ENCODE measurements at regions not wholly inside any gene's neighbourhood (a gene's known extent, or its start where the extent isn't known, plus 50 kb on each side); places are given as distances from the start of the nearest gene placed in this dataset.
"Not testable (repeated sequence)": the region's sequence is repeated elsewhere in the genome, so short reads cannot be mapped to it uniquely, and the experiment has no call there.

- DNase-seq (ENCODE audit: low spot score), result no peak
These were observed 452.0 kb upstream of the CCDC179 start for GRCh38 chr11:23311986-23312940.

GRCh38 chr11:23313001-23313400 is 452.7 kb upstream of the CCDC179 start:
- DNase-seq (ENCODE audit: low spot score), result no peak
- intact Hi-C loops (cut with DNase I), result no loop called here

More at GRCh38 chr11:23311986-23312940, 452.0 kb upstream of the CCDC179 start:
- intact Hi-C loops (cut with DNase I), result no loop called here

GRCh38 chr11:23314162-23314561 is 453.9 kb upstream of the CCDC179 start:
- intact Hi-C loops (cut with DNase I), result no loop called here
- DNase-seq (ENCODE audit: low spot score), result no peak

- intact Hi-C loops (cut with DNase I), result no loop called here
- no peak for DNase-seq (ENCODE audit: low spot score)
These were observed 455.0 kb upstream of the CCDC179 start for GRCh38 chr11:23315286-23315685.

GRCh38 chr11:23317816-23318215 is 457.5 kb upstream of the CCDC179 start:
- no peak for DNase-seq (ENCODE audit: low spot score)
- intact Hi-C loops (cut with DNase I), result no loop called here

GRCh38 chr11:23318670-23319069 is 458.4 kb upstream of the CCDC179 start:
- intact Hi-C loops (cut with DNase I), result no loop called here
- no peak for DNase-seq (ENCODE audit: low spot score)

- no peak for DNase-seq (ENCODE audit: low spot score)
- intact Hi-C loops (cut with DNase I), result no loop called here
These were observed 459.9 kb upstream of the CCDC179 start for GRCh38 chr11:23320131-23320530.

- intact Hi-C loops (cut with DNase I); DNase-seq (ENCODE audit: low spot score): not testable (repeated sequence)
These were observed 475.3 kb upstream of the CCDC179 start for GRCh38 chr11:23335586-23335985.

- no peak for DNase-seq (ENCODE audit: low spot score)
- intact Hi-C loops (cut with DNase I), result no loop called here
These were observed 476.7 kb upstream of the CCDC179 start for GRCh38 chr11:23336961-23337360.

GRCh38 chr11:23353611-23354010 is 493.3 kb upstream of the CCDC179 start:
- intact Hi-C loops (cut with DNase I), result no loop called here
- DNase-seq (ENCODE audit: low spot score), result no peak

GRCh38 chr11:23359297-23359696 is 499.0 kb upstream of the CCDC179 start:
- intact Hi-C loops (cut with DNase I), result no loop called here
- no peak for DNase-seq (ENCODE audit: low spot score)

- intact Hi-C loops (cut with DNase I), result no loop called here
- no peak for DNase-seq (ENCODE audit: low spot score)
These were observed 503.8 kb upstream of the CCDC179 start for GRCh38 chr11:23364076-23364475.

- intact Hi-C loops (cut with DNase I), result no loop called here
- DNase-seq (ENCODE audit: low spot score), result no peak
These were observed 510.5 kb upstream of the CCDC179 start for GRCh38 chr11:23370580-23371275.

GRCh38 chr11:23377909-23378308 is 517.6 kb upstream of the CCDC179 start:
- DNase-seq (ENCODE audit: low spot score), result no peak
- intact Hi-C loops (cut with DNase I), result no loop called here

GRCh38 chr11:23391031-23391430 is 530.8 kb upstream of the CCDC179 start:
- no peak for DNase-seq (ENCODE audit: low spot score)
- intact Hi-C loops (cut with DNase I), result no loop called here

- no peak for DNase-seq (ENCODE audit: low spot score)
- intact Hi-C loops (cut with DNase I), result no loop called here
These were observed 537.8 kb upstream of the CCDC179 start for GRCh38 chr11:23398052-23398451.

- intact Hi-C loops (cut with DNase I), result no loop called here
- DNase-seq (ENCODE audit: low spot score), result peak; percentile 61
These were observed 539.7 kb upstream of the CCDC179 start for GRCh38 chr11:23399995-23400394.

GRCh38 chr11:23403210-23404185 is 543.2 kb upstream of the CCDC179 start:
- DNase-seq (ENCODE audit: low spot score), result peak; percentile 69
- intact Hi-C loops (cut with DNase I), result no loop called here
